GM21447 (cell line): ENCODE measurements at regions not wholly inside any gene's neighbourhood (a gene's known extent, or its start where the extent isn't known, plus 50 kb on each side); places are given as distances from the start of the nearest gene placed in this dataset.
"Not testable (repeated sequence)": the region's sequence is repeated elsewhere in the genome, so short reads cannot be mapped to it uniquely, and the experiment has no call there.

Experiments
- ATAC-seq: cut with Tn5 transposase; IDR thresholded peaks from one replicate; pipeline ENCODE4 v1.9.1; 2021; ENCODE audit not compliant: unreplicated experiment

DNA sequence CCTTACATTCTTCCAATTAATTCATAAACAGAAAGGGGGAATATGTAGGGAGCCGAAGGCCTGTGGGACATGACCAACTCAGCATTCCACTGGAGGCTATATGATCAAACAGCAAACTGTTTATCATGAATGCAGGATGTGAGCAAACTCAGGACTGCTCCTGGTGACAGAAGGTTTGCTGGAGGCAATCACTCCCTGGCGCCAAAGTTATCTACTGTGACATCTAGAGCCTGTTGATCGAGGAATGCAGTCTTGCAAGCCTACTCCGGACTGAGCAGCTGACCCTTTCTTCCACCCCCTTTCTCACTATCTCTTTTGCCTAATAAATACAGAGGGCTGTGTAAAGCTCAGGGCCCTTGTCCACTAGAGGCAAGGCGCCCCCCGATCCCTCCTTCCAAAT lies 122.0 kb upstream of the ZCCHC13 start:
- not testable (repeated sequence) for ATAC-seq

DNA sequence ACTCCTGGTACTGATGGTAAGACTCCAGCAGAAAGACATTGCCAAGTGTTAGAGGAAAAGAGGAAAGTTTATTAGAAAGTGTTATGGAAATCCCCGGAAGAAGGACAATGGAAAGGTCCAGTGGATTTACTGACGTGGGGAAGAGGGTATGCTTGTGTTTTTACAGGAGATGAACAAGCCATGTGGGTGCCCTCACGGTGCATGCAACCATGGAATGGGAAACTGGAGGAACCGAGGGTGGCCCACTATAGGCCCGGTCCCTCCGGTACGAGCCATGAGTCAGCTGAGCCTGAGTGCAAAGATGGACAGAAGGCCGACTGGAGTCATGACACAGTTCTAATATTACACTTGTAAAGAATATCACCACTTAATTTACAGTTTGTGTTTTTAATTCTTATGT lies 123.3 kb upstream of the ZCCHC13 start:
- no peak for ATAC-seq

DNA sequence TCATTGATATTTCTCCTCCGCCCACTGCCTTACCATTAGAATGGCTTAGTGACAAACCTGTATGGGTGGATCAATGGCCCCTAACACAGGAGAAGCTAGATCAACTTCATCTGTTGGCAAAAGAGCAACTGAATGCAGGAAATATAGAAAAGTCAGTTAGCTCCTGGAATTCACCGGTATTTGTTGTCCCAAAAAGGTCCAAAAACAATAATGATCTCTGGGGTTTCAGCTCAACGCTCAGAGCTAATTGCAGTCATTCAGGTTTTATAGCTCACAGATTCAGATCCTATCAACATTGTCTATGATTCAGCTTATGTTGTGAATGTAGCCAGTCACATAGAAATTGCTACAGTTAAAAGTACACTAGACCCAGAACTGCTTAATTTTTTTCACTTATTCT lies 124.0 kb upstream of the ZCCHC13 start:
- no peak for ATAC-seq

DNA sequence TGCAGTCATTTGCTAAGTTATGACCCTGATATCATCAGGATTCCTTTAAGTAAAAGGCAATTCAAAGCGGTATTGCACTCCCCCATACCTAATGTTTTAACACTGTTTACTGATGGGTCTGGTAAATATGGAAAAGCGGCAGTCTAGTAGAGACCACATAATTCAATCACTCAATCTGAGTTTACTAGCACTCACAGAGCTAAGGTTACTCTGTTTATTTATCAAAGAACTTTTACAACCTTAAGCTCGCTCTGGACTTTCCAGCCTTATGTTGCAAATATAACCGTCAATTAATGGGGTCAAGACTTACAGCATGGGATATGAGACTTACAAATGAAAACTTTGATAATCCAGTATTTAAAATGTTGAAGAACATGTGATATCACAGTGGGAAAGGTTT lies 124.5 kb upstream of the ZCCHC13 start:
- ATAC-seq, result no peak

DNA sequence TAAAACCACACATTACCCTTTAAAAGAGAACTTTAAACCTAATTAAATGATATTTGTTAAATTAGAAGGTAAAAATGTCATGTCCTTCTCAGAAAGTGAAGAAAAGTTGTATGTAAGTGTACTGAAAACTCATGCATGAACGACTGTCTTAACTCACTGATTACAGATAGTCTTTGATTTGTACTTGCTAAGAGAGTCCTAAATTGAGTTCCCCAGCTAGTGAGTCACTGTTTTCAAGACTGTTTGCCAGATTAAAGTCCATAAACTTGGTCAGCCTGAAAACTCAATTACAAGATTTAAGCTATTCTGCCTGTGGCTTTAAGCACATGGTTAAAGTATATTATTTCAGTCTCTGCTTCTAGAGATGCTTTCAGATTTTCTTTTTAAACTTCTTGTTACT lies 124.9 kb upstream of the ZCCHC13 start:
- no peak for ATAC-seq

DNA sequence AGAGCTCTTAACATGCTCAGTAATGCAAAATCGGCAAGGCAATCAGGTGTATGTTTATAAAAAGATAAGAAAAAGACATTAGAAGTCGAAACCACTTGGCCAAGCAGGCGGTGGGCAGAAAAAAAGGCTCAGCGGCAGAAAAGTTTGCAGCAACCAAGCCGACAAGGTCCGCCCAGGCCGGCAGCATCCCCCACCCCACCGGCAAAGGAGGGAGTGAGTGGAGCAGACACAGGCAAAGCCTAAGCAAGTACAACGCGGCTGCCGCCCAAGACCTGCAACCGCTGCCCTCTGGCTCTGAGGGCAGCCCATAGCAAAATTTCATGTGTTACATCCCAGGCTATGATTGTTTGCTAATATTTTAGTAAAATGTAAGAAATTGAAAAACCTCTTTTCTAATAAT lies 125.4 kb upstream of the ZCCHC13 start:
- no peak for ATAC-seq

DNA sequence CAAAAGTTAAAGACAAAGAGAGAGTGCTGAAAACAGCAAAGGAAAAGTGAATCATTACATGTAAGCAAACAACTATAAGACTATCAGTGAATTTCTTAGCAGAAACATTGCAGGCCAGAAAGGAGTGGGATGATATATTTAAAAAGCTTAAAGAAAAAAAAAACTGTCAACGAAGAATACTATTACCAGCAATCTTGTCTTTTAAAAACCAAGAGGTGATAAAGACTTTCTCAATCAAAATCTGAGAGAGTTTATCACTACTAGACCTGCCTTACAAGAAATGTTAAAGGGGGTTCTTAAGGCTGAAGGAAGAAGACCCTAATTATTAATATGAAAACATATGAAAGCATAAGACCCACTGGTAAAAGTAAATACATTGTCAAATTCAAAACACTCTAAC lies 132.5 kb upstream of the ZCCHC13 start:
- ATAC-seq, result no peak

DNA sequence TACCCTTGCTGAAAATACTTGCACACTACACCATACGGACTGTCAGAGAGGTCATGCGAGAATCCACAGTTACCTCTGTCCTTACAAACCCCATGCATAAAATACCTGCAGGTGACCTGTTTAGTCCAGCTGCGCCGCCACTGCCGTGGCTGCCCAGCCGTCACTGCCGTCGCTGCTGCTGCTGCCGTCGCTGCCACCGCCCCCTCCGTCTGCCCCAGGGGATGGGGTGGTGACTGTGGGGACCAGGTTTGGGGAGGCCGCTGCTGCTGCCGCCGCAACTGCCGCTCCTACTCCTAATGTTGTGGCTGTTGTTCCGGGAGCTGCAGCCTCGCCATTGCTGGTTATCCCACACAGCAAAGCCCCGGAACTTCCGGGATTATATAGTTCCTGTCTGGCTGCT lies 141.8 kb upstream of the ZCCHC13 start:
- no peak for ATAC-seq

DNA sequence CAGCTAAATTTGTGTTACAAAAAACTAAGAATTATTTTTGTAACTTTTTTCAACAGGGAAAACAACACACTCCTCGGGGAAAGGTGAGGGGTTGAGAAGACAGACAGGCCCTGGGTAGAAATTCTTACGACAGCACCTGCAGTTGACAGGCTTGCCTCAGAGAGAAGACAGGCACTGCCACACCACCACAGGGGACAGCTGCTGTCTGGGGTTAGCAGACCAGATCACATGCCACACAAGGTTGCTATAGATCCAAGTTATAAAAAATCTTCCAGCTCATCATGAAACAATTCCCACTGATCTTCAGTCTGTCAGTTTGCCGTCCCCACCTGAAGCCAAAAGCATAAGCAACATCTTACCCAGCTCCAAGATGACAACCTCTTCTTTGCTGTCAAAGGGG lies 143.2 kb upstream of the ZCCHC13 start:
- no peak for ATAC-seq

DNA sequence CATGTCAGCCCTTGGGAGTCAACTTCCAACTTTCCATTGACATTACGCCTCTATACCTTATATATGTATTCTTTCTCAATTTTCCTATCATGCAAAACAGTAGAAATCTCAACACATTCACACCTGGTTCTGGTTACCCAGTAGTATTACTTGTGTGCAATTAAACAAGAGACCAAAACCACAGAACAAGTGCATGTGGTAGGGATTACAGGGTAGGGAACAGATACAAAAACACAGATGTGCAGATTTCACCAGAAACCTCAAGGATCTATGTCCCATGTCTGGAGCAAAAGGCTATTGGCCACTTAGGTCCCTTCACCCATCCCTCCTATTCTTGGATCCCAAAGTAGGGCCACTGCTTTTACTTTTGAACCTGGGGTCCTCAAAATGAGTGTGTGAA lies 143.6 kb upstream of the ZCCHC13 start:
- no peak for ATAC-seq

DNA sequence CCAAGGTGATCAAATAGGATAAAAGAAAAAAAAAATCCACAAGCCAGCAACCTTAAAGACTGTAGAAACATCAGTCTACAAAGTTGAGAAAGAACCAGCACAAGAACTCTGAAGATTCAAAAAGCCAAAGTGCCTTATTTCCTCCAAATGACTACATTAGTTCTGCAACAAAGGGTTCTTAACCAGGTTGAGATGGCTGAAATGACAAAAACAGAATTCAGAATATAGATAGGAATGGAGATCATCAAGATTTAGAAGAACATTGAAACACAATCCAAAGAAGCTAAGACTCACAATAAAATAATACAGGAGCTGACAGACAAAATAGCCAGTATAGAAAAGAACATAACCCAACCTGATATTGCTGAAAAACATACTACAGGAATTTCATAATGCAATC lies 156.5 kb upstream of the ZCCHC13 start:
- no peak for ATAC-seq

DNA sequence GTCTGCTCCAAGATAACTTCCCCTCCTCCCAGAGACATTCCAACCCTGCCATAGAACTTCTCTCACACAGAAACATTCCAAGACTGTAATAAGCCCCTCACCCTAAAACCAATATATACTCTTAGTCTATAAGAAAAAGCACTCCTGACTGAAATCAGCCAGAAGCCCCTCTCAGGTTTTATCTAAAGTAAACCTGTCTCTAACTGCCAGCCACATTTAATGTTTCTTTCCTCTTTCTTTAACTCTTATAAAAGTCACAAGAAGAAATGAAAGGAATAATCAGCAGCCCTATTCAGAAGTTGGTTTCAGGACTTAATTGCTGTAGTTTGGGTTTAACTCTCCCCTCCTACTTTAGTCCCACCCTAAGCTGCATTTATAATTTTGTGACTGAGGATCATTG lies 165.0 kb upstream of the ZCCHC13 start:
- no peak for ATAC-seq

DNA sequence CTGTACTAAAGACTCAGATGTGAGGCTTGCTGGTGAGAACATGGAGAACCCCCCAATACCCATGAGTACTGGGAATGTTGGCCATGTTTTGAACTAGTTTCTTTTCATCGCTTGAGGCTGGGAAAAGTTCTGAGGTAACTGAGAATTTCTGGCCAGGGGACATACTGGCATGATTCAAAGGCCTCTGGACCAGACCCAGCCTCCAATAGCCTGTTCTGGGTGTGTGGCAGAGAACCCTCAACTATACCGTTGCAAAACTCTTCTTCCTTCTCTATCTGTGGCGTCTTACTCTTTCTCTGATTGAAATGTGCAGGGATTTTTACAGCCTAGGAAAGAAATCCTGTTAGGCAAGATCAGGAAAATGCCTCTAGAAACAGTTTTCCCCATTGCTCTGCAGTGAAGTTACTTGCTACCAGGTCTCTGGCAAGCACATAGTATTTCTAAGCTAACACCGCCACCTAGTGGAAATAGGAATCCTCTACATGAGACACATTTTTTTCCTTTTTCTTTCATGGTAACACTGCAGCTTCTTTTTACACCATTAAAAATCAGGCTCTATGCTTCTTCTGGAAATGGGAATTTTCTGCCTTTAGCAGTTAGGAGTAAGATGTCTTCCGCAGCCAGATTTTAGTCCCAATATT lies 170.7 kb upstream of the ZCCHC13 start:
- no peak for ATAC-seq

DNA sequence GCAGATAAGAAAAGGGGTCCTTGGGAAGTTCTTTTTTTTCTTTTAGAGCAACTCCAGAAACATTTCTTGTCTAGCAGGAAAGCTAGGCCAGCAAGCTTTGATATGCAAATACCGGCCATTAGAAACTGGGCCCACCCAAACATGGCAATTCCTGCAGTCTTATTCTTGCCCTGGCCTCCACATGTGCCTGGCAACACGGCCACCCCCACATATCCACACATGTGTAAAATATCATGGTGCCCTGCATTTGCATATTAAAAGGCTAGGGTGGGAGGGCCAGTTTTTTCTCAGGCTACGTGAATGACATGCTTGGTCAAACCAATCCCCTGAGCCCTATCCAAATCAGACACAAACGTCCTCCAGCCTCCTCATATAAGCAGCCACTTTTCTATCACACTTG lies 171.7 kb upstream of the ZCCHC13 start:
- ATAC-seq, result no peak

DNA sequence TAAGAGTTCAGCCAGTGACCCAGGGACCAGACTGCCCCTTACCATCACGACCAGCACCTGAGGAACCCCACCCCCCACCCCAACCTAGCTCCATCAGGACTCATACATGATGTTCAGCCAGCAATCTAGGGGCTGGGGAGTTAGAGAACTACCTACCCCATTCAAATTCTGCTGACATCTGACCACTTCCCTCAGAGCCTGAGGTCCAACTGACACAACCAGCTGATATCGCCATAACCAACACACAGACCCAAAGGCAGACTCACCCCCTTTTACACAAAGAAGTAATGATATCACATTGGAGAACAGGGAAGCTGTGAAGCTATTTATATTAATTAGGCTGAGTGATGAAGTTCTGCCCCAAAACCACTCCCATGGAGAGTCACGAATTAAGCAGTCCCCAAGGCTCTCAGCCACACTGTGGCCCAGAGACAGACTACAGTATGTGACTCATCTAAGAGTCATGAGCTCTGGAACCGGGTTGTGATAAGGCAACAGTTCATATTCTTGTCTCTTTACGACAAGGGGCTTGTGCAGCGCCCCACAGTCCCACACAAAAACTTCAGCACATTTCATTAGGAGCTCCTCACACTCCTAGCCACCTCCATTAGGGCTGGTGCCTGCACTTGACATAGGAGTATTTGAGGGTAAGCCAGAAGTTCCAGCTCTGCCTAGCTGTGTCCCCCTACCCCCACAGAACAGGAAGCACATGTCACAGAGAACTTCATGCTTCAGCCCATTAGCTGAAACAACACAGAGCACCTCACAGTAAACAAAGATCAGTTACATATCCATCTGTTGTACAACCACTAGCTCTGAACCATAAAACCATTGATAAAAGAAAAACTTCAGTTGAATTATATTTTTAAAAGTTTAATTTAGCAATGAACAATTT lies 184.7 kb upstream of the ZCCHC13 start:
- ATAC-seq, result no peak

DNA sequence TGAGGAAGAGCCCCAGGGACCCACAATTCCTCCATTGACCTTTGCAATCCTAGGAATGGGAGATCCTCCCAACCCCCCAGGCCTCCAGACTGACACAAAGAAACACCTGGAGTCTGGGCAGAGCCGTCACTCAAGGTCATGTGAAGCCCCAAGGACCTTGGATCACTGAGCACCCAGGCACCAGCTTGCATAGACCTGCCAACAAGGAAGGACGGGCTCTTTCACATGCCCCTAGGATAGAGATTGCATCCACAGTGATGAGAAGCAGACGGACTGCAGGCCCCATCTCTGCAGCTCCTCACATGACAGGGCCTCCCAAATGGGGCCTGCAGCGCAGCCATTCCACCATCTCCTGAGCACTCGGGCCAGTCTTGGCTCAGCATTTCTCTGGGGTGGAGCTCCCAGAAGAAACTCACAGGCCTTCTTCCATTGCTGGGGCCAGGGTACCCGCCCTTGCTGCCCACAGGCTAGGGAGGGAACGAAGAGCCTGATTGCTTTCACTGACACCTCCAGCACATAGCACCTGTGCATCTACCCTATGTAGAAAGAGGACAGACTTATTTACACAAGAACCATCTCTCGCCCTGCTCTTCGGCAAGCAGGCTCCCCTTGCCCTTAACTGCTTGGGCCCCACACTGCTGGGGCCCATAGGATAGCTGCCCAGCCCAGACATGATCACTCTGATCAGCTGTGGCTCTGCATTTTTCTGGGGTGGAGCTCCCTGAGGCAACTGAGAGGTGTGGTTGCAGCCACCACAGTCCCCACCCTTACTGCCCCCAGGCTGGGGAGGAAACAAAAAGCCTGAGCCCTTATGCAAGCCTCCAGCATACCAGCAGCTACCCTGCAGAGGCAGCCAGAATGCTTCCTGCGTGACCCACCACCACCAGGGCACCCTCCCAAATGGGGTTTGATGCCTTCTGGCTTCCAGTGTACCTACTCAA lies 185.7 kb upstream of the ZCCHC13 start:
- no peak for ATAC-seq

DNA sequence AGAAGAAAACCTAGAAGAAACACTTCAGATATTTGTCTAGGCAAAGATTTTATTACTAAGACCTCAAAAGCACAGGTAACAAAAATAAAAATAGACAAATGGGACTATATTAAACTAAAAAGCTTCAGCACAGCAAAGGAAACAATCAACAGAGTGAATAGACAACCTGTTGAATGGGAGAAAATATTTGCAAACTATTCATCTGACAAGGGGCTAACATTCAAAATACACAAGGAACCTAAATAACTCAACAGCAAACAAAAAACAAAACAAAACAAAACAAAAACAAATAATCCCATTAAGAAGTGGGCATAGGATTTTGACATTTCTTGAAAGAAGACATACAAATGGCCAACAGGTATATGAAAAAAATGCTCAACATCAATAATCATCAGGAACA lies 192.7 kb upstream of the ZCCHC13 start:
- no peak for ATAC-seq

DNA sequence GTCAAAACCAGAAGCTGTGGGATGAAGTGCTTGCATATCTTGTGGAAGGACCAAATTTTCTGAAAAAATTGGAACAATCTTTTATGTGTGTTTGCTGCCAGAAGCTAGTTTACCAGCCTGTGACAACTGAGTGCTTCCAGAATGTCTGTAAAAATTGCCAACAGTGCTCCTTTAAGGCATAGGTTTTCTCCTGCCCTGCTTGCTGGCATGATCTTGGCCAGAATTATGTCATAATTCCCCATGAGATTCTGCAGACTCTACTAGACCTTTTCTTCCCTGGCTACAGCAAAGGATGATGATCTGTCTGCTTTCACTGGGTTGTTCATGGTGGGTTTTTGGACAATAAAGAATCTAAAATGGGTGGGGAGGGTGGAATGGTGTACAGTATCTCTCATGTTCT lies 196.3 kb upstream of the ZCCHC13 start:
- no peak for ATAC-seq

DNA sequence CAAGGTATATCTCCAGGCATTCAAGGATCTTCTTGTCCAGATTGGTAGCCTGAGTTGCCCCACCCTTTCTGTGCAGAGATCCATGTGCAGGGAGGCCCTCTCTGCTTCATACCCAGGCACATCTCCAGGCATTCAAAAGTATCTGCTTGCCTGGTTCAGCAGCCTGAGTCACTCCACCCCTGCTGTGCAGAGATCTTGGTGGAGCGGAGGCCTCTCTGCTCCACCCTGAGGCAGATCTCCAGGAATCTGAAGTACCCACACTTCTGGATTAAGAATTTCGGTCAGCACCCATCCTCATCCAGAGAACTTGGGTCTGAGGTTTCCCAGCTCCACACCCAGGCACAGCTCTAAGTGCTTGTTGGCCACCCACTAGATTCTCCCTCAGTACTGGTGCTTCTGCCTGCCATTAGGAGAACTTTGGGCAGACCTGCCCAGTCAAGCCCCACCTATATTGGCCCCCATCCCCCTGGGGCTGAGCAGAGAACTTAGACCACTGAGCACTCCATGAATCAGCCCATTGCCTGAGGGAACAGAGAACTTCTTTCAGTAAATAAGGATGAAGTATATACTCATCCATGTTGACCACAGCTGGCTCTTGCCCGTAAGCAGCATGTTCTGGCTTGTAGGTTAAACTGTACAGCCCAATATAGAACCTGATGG lies 199.5 kb upstream of the ZCCHC13 start:
- no peak for ATAC-seq

DNA sequence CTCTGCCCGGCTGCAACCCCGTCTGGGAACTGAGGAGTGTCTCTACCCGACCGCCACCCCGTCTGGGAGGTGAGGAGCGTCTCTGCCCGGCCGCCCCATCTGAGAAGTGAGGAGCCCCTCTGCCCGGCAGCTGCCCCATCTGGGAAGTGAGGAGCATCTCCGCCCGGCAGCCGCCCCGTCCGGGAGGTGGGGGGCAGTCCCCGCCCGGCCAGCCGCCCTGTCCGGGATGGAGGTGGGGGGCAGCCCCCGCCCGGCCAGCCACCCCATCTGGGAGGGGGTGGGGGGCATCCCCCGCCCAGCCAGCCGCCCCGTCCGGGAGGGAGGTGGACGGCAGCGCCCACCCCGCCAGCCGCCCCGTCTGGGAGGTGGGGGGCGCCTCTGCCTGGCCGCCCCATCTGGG lies 205.6 kb upstream of the ZCCHC13 start:
- not testable (repeated sequence) for ATAC-seq

DNA sequence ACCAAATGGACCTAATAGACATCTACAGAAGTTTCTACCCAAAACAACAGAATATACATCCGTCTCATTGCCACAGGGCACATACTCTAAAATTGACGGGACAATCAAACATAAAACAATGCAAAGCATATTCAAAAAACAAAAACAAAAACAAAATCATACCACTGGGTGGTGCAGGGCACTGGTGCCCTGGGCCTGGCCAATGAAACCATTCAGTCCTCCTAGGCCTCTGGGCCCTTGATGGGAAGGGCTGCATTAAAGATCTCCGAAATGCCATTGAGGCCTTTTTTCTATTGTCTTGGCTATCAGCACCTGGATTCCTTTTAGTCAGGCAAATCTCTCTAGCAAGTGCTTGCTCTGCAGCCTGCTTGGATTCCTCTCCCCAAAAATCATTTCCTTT lies 213.9 kb upstream of the ZCCHC13 start:
- no peak for ATAC-seq
